8988T (cell line): ENCODE measurements at regions not wholly inside any gene's neighbourhood (a gene's known extent, or its start where the extent isn't known, plus 50 kb on each side); places are given as distances from the start of the nearest gene placed in this dataset.
"Not testable (repeated sequence)": the region's sequence is repeated elsewhere in the genome, so short reads cannot be mapped to it uniquely, and the experiment has no call there.

Source experiments
- DNase-seq: peaks from one replicate; pipeline ENCODE4 v3.0.0; 2011

DNA sequence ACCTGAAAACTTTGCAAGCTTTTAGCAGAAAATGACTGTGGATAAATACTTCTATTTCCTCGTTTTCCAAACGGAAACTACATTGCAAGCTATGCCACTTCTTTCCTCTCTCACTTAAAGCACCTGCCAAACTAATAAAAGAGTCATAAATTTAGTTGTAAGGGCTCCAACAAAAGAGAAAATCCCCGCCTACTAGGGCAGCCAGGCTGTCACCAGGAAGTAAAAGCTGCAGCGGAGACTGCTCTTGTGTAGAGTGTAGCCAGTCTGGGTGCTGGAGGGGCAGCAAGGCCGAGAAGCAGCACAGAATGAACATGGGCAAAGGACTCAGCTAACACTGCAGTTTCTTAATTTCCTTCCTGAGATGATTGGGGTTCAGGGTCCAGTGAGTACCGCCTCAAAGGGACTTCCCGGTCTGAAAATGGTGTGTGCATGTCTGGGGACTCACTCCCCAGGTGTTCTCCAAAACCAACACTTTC, 89.3 kb upstream of the MAML3 start:
- DNase-seq = no peak

DNA sequence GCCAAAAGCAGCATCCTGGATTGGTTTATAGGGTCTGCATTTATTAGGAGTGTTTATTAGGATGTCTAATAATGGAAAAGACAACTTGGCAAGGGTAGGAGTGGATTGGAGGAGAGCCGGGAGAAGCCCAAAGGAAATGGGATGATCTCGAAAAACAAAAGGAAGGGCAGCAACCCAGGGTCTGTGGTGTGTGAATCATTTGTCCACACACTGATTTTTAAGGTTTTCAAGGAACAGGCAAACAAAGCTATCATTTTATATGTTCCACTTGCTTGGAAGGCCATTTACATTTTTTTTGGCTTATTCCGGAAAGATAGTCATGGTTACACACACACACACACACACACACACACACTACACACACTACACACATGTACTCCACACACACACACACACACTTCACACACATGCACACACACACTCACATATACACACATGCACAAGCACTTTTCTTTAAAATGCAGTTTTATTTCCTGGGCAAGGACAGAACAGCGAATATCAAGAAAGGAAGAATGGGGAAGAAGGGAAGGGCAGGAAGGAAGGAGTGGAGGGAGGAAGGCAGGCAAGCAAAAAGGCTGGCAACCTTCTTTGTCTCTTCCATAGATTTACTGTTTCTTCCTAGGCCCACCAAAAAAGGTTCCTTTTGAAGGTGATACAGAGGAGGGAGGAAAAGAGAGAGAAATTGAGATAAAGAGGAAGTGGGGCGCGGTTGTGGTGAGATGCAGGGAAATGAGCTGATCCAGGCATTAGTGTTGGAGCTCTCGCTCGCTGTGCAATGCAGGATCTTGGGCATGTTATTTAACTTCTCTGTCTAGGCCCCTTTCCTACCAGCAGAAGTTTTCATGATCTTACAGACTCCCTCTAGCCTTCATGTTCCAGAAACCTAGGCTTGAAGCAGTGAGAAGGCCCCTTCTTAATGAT, 88.6 kb upstream of the MAML3 start:
- DNase-seq = no peak

DNA sequence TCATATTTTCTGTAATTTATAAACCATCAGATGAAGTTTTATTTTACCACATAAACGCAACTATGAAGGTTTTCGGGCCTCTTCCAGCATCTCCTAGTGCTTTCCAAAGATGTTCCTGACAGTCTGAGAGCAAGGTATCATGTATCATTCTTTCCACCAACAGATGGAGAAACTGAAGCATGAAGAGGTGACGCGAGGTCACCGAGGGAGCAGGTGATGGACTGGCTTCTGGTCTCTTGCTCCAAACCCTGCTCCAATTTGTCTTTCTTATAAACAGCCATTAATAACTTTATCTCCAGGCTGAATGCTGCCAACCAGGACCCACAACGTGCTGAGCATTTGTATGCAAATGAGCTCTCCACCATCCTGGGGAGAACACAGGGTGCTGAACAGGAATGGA, 86.3 kb upstream of the MAML3 start:
- DNase-seq = no peak

DNA sequence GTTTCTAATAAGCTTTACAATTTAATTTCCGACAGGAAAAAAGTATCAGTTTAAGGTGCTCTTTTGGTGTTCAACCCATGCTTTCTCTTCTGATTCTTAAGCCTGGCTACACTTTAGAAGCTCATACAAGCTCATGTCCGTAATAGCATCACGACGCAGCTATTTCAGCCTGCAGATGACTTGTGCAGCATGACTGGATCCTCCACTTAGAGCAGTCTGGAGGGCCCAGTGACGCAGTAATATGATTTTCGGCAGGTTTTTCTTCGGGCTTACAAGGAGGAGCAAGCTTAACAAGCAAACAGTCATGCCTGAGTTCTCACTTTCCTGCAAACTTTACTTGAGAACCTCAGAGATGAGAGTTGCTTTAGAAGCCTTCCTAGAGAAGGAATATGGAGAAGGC, 85.3 kb upstream of the MAML3 start:
- no peak for DNase-seq

DNA sequence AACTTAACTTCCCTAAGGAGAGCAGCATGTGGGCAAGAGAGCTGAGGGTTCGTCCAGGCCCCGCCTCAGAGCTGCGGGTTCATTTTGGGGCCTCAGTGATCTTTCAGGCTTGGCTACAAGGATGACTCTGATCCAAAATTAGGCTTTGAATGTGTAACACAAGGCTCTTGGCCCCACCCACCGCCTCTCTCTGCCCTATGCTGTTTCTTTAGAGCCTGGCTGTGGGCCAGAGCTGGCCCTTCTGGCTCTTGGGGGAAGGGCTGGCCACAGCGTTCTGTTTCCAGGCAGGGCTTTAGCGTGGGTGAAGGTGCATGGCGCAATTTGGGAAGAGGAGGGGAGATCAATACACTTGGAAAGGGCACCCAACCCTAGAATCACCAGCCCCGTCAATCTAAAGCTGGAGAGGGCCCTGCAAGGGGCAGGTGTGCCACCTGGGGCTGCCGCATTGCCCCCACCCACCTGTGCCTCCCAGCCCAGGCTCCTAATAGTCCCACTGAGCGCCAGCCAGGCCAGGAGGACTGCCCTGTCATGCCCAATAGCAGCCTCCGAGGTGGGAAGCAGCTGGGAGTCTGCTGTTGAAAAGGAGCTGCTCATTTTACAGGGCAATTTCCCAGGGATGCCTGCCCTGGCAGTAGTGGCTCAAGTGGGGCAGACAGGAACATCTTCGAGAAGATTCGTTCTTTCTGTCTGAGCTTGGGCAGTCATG, 84.5 kb upstream of the MAML3 start:
- DNase-seq = no peak

DNA sequence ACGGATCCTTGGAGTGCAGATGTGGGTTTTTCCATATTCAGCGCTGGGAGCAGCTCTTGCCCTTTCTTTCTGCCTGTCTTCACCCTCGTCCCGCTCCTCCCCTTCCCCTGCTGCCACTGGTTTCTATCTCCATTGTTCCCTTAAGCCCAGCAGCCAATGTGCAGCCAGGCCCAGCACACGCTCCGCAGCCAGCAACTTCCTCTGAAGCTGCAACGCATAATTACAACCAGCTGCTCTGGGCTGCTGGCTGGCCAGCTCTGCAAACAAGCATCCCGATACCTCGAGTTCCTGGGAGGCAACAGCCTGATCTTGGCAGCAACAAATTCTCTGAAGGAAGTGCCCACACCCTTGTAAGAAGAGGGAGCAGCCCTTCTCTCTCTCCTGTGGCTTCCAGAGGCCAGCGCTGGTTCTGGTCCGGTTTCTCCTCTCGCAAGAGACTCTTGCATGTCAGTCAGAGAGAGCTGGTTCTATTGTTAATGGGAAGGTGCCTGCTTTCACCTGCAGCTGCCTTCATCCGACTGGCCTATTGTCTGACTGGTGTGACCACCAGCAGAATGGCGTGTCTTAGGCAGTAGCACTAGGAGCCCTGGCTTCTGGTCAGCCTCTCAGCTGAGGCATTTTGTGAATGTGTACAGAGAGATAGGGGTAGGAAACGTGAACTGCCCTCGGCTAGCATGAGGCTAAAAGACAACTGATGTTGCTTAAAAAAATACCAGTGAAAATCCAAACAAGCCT, 83.8 kb upstream of the MAML3 start:
- DNase-seq = no peak

DNA sequence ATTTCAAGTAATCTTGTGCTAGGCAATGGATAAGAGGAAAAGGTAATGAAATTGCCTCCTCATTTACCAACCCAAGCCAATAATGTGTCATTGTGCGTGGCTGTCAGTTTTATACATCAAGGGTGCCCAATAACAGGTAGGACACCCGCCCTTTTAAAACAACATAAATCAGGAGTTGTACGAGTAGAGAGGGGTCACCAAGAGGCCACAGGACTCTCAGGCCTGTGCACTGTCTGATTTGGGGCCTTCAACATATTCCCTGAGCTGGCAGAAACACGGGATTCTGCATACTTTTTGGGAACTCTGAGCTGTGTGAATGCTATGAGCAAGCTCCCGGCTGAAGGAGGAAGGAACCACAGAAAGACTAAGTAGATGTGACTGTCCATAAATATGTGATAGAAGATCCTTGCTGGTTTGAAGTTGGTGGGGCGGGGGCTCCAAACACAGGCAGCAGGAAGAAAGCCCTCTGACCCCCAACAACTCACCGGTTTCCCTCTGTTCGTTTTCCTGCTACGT, 82.7 kb upstream of the MAML3 start:
- no peak for DNase-seq

DNA sequence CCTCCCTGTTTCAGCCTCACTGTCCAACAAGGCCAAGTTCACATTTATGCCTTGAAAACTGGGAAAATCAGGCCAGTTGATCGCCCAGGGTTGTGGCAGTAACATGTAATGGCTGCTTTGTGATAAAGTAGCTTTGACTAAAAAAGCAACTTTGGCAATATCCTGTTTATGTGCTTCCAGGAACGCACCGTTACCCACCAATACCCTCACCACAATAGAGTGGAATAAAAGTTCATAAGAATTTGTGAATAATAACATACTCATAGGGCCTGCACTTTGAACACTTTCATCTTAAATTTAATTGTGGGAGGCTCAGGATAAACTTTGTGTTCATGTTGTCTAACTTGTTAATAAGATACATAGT, 80.7 kb upstream of the MAML3 start:
- no peak for DNase-seq

DNA sequence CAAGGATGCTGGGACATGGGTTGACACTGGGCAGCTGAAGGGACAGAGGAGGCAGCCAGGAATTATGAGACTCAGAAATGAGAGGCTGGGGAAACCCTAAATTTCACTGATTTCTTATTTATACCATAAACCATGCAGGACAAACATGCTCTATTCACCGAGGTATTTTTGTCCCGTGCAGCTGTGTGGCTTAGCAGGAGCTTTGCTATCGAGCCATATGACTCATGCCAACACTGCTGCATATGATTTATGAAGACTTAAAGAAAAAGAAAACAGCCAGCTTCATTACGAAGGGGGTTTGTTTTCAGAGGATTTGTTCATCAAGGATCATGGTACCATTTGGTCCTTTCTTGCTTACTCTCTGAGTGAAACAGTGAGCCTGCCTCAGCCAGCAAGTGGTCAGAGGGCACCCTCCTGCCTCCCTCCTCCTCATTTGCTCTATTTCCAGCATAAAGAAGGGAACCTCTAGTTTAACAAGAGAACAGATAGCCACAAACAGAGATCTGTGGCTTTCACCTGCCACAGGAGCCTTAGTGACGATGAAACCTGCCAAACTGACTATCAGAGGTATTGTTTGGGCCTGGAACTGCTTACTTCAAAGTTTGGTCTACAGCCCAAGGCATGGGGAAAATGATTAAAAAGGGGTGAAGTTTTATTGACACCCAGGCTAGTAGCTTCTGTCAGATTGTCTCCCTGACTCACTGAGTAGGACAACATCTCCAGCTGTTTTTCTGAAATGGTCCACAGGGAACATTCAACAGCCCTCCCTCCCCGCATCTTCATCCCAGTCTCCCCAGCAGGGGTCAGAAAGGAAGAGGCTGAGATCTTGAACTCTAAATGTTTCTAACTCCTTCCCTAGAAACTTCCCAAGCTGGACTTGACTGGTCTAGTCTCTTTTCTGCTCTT, 80.1 kb upstream of the MAML3 start:
- no peak for DNase-seq

DNA sequence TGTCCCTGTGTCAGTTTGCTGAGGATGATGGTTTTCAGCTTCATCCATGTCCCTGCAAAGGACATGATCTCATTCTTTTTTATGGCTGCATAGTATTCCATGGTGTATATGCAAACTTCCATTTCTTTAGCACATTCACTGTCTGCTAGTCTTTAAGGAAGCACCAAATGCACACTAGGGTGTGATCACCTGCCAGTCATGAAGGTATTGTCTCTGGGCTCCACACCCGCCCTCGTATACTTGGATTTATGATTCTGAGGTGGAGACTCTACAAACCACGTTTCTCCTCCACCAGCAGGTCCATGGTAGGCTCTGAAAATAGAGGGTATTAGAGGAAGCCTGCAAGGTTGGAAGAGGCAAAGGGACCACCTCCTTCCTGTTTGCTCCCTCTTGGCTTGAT, 75.9 kb upstream of the MAML3 start:
- no peak for DNase-seq

DNA sequence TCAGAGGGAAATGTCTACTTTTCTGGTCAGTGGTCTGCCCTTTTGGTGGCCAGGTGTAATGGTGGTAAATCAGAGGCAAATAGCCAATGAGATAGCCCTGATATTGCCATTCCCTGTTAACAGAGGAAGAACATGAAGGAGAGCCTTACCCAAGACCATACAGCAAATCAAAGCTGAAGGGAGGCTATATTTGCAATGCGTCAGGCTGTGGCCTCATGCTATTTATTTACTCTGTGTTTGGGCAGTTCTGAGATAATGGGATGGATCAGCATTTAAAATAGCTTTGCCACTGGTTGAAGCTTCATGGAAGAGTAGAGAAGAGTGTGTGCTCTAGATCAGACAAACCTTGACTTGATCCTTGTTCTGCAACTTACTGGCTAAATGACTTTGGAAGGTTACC, 73.3 kb upstream of the MAML3 start:
- no peak for DNase-seq

DNA sequence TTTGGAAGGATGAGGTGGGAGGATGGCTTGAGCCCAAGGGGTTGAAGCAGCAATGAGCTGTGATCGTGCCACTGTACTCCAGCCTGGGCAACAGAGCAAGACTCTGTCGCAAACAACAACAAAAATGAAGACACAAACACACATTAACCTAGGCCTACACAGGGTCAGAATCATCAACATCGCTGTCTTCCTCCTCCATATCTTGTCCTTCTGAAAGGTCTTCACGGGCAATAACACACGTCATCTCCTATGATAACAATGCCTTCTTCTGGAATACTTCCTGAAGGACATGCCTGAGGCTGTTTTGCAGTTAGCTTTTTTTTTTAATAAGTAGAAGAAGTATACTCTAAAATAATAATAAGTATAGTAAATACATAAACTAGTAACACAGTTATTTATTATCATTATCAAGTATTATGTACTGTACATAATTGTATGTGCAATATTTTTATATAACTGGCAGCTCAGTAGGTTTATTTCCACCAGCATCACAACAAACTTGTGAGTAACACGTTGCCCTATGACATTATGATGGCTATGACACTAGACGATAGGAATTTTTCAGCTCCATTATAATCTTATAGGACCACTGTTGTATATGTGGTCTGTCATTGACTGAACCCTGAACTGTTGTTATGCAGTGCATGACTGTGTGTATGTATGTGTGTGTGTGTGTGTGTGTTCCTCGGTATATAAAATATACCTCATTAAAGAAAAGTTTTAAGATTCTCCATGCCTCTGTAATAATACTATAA, 69.2 kb upstream of the MAML3 start:
- DNase-seq = no peak

DNA sequence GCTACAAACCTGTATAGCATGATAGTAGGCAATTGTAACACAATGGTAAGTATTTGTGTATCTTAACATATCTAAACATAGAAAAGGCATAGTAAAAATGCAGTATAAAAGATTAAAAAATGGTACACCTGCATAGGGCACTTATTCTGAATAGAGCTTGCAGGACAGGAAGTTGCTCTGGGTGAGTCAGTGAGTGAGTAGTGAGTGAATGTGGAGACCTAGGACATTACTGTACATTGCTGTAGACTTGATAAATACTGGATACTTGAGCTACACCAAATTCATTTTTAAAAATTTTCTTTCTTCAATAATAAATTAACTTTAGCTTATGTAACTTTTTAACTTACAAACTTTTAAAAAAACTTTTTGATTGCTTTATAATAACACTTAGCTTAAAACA, 68.2 kb upstream of the MAML3 start:
- DNase-seq = no peak

DNA sequence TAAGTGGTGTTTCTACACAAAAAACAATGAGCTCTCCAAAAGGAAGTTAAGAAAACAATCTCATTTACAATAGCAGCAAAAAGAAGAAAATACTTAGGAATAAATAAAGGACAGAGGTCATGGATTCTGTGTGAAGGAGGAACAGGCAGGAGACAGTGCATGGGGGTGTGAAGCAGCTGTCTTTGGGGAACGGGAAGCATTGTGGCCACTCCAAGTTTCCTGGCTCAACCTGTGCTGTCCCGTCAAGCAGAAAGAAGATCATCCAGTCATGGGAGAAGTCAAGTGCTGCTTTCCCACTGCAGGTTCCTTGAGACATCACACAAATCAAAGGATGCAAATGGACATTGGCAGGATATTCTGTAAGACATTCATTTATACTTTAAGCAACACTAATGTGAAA, 66.1 kb upstream of the MAML3 start:
- no peak for DNase-seq

DNA sequence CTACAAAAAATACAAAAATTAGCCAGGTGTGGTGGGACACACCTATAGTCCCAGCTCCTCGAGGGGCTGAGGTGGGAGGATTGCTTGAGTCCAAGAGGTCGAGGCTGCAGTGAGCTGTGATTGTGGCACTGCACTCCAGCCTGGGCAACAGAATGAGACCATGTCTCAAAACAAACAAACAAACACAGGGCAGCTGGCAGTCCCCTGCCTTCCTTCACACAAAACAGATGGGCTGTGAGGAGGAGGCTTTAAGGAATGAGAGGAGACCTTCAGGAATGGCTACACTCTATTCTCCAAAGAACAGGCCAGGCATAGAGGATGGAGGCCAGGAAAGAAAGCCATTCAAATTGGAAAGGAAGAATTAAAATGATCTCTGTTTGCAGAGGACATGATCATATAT, 65.6 kb upstream of the MAML3 start:
- no peak for DNase-seq

DNA sequence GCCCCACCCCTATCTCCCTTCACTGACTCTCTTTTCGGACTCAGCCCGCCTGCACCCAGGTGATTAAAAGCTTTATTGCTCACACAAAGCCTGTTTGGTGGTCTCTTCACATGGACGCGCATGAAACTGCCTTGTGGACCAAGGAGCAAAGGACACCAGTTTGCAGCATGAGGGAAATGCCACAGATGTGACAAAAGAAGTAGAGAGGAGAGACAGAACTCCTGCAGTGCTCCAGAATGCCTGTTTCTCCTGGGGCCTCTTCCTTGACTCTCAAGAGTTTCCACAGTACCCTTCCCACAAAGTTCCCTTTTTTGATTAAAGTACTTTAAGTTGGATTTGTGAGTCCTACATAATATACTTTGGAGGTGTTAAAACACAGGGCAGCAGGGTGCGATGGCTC, 65.1 kb upstream of the MAML3 start:
- DNase-seq = not testable (repeated sequence)

DNA sequence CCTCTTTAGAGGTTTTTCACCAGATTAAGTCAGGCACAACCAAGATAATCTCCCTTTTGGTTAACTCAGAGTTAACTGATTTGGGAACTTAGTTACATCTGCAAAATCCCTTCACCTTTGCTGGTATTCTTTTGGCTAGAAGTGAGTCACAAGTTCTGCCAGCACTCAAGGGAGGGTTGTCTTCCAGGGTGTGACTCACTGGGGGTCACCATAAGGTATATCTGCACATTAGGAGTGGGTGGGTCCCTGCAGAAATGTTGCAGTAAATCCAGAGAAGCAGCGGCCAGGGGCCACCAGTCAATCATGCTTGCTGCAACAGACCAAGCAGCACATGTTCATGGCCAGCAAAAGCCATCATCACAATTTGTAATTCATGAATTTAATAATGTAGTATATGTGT, 59.8 kb upstream of the MAML3 start:
- no peak for DNase-seq

DNA sequence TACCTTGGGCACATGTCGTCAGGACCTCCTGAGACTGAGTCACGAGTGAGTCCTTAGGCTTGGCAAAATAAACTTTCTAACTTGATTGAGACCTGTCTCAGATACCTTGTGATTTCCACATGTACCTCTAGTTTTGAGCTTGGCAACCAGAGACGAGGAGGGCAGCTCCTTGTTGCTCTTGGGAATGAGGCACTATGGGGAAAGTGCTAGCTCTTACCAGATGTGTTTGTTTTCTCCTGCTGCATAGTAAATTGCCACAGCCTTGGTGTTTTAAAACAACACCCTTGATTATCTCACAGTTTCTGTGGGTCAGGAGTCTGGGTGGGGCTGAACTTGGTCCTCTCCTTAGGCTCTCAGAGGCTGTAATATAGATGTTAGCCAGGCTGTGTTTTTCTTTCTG, 59.1 kb upstream of the MAML3 start:
- DNase-seq = no peak

DNA sequence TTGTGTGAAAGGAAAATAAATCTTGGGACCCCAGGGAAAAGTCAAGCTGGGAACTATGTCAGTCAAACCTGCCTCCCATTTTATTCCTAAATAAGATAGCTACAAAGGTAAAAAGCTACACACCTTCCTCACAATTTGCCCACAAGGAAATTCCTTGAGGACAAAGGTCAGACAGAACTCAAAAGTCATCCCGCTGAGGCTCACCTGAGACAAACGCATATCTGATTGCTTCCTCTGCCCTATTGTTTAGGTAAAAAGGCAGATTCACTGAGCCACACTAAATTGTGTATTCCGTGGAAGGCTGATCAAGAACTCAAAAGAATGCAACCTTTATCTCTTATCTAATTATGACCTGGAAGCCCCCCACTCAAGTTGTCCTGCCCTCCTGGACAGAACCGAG, 58.7 kb upstream of the MAML3 start:
- no peak for DNase-seq

DNA sequence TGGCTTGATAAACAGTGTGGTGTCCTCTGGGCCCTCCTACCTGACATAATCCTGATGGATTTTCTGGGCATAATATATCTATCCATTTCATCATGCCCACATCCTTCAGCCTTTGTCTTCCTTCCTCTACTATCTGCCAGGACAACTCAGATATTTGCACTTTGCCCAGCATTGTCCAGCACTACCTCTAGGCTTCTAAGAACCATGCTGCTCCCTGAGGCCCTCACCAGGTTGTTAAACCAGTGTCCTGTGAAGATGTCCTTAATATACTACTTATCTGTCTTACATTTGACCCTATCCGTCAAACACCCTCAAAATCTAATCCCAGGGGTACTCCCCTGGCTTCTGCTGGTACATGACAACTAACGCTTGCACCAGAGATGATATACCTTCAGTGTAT, 58.2 kb upstream of the MAML3 start:
- no peak for DNase-seq

DNA sequence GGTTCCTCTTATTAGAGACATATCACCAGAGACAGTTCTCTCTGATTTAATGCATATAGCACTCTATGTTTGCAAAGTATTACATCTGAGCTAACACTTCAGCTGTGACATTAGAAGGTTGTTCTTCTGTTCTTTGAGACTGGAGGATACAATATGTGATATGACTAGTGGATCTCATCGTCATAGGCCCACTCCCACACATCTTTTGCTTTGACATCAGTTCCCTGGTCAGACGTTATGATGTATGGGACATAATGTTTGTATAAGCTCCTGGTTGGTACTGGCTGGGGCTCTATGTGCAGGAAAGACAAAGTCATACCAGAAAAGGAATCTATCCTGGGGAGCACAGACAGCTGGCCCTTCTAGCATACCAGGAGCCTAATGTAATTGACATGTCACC, 57.7 kb upstream of the MAML3 start:
- DNase-seq = no peak

DNA sequence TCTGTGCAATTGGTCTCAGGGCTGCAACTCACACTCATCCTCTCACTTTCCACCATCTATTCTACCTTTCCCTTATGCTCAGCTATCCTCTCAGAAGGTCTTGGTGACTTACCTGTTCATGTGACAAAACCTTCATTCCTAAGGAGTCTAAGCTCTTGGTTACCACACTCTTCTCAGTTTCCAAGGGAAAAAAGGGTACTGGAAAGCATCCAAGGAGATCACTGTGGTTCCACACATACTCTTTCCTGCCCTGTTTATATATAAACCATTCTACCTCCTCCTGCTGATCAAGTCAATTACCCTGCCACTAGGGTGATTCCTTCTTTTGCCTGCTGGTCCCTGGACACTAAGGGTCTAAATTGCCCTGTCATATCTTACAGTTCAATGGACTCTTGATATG, 57.2 kb upstream of the MAML3 start:
- DNase-seq = no peak
